Colonic mucosa (tissue), 4 donors: ENCODE measurements at regions not wholly inside any gene's neighbourhood (a gene's known extent, or its start where the extent isn't known, plus 50 kb on each side); places are given as distances from the start of the nearest gene placed in this dataset.

ENCODE experiments used
- DNase-seq: peaks from one replicate; pipeline ENCODE4 v3.0.0-alpha.2; 2020
- H3K27ac ChIP-seq: fragments of 200-600 bp; one replicate; pipeline ENCODE4 v1.8.0; 2021
- H3K27me3 ChIP-seq: fragments of 200-600 bp; one replicate; pipeline ENCODE4 v1.8.0; 2021
- H3K36me3 ChIP-seq: fragments of 200-600 bp; one replicate; pipeline ENCODE4 v1.8.0; 2021
- H3K4me1 ChIP-seq: fragments of 200-600 bp; one replicate; pipeline ENCODE4 v1.8.0; 2021; ENCODE audit warnings: mild to moderate bottlenecking
- H3K4me3 ChIP-seq: fragments of 200-600 bp; one replicate; pipeline ENCODE4 v1.8.0; 2021
- H3K9ac ChIP-seq, 2 donors: one replicate each; pipeline ENCODE4 v1.7.0; 2013; ENCODE audit warnings: control low read depth in 2 of 2, low read depth in 2 of 2, low read length in 2 of 2
- H3K9me3 ChIP-seq: fragments of 200-600 bp; one replicate; pipeline ENCODE4 v1.8.0; 2021
- intact Hi-C: fragments of 100-400 bp; cut with DNase I; formaldehyde crosslinking; loops from one replicate; pipeline ENCODE4 v1.14.1; 2022
- TF ChIP-seq, protein P1 (sequence below): fragments of 200-600 bp; IDR thresholded peaks from one replicate; pipeline ENCODE4 v1.8.0; 2022; ENCODE audit warnings: antibody characterized with exemption, mild to moderate bottlenecking
- donor health status: healthy.
- donor health status: DM: no; HTN: no; CAD: no.
- donor health status: DM: no; HTN: no; CAD: no.

DNA sequence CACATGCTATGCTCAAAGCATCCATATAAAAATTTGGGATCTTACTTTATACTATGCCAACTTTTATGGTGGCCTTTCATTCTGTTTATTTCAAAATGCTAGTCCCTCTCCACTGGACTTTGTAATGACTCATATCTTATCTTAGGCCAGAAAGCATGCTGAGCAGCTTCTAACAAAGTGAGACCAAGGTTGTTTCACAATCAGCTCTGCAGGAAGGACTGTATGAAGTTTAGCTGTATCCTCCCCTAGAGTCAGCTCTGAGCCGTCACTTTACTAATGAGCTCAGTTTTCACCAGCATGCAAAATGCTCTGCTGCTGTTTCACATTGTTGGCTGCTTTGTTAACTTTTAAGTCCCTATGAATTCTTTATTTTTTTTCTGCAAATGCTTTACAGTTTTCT, 1608.8 kb downstream of the OLFM4 start:
- TF ChIP-seq, protein P1, sequence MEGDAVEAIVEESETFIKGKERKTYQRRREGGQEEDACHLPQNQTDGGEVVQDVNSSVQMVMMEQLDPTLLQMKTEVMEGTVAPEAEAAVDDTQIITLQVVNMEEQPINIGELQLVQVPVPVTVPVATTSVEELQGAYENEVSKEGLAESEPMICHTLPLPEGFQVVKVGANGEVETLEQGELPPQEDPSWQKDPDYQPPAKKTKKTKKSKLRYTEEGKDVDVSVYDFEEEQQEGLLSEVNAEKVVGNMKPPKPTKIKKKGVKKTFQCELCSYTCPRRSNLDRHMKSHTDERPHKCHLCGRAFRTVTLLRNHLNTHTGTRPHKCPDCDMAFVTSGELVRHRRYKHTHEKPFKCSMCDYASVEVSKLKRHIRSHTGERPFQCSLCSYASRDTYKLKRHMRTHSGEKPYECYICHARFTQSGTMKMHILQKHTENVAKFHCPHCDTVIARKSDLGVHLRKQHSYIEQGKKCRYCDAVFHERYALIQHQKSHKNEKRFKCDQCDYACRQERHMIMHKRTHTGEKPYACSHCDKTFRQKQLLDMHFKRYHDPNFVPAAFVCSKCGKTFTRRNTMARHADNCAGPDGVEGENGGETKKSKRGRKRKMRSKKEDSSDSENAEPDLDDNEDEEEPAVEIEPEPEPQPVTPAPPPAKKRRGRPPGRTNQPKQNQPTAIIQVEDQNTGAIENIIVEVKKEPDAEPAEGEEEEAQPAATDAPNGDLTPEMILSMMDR = no peak
- no peak for DNase-seq
- no peak overlapping the region for H3K9ac ChIP-seq
- no peaks in the 10 kb centered on the region for H3K4me1 ChIP-seq
- no peaks in the 10 kb centered on the region for H3K36me3 ChIP-seq
- H3K27ac ChIP-seq = no peak overlapping the region
- H3K9me3 ChIP-seq = no peaks in the 10 kb centered on the region
- no peaks in the 10 kb centered on the region for H3K27me3 ChIP-seq
- intact Hi-C loops = no loop called here
- no peak overlapping the region for H3K4me3 ChIP-seq

DNA sequence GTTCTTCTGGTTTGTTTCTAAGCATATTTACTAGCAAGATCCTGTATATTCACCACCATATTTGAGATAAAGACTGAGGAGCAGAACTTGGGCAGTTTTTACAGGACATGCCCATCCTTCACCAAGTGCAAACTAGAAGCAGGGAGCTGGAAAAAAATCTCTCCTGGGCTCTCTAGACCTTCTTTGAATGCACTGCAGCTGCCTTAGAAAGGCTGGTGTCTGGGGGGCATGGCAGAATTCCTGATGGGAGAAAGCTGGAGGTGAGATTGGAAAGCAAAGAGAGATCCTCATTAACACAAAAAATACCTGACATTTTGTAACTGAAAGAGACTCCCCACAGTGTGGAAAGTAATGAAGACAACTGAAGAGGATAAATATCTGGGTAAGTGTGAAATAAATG, 1612.1 kb downstream of the OLFM4 start:
- Histone ChIP-seq H3K9ac (no peak overlapping the region), H3K4me3 (no peak overlapping the region), H3K9me3 (no peaks in the 10 kb centered on the region), H3K36me3 (no peaks in the 10 kb centered on the region), H3K27me3 (no peaks in the 10 kb centered on the region), H3K4me1 (no peaks in the 10 kb centered on the region), H3K27ac (no peak overlapping the region)
- TF ChIP-seq, protein P1 = no peak
- intact Hi-C loops = no loop called here
- DNase-seq = no peak

DNA sequence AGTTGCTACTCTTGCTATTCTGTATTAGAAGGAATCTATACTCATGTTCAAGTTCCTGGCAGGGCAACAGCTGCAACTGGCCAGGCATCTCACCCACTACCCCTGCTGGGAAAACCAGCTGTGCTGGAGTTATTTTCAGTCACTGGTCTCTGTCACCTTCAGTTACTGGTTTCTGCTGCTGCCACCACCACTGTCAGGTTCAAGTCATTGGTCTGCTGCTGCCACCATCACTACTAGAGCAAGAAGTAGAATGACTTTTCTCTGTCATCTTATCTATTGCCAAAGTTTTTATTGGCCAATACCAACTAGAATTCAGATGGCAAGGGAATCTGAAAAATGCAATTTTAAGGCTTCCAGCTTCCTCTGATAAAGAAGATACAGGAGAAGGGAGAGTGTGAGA, 1615.2 kb downstream of the OLFM4 start:
- Histone ChIP-seq H3K9me3 (no peaks in the 10 kb centered on the region), H3K4me3 (no peak overlapping the region), H3K27ac (no peak overlapping the region), H3K9ac (no peak overlapping the region), H3K4me1 (no peaks in the 10 kb centered on the region), H3K36me3 (no peaks in the 10 kb centered on the region), H3K27me3 (no peaks in the 10 kb centered on the region)
- DNase-seq = no peak
- TF ChIP-seq, protein P1 = no peak
- intact Hi-C loops = no loop called here

DNA sequence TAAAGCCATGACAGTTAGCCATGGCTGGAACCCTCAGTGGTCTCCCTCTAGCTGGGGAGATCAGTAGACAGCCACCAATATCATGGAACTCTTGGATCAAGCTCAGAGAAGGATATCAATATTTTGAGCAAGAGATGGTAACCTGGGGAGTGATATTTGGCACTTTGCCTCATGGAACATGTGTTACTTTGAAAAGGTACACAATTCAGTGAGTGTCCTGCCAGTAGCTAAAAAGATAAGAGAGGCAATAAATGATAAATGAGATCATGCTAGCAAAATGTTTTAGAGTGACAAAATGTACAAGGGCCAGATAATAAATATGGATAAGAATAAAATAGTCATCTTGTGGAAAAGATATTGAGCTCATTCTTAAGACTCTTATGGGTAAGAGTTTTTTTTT, 1618.7 kb downstream of the OLFM4 start:
- H3K9ac ChIP-seq = no peak overlapping the region
- no peaks in the 10 kb centered on the region for H3K27me3 ChIP-seq
- no peaks in the 10 kb centered on the region for H3K36me3 ChIP-seq
- TF ChIP-seq, protein P1 = no peak
- intact Hi-C loops = no loop called here
- no peaks in the 10 kb centered on the region for H3K9me3 ChIP-seq
- no peak overlapping the region for H3K4me3 ChIP-seq
- no peaks in the 10 kb centered on the region for H3K4me1 ChIP-seq
- no peak for DNase-seq
- H3K27ac ChIP-seq = no peak overlapping the region

DNA sequence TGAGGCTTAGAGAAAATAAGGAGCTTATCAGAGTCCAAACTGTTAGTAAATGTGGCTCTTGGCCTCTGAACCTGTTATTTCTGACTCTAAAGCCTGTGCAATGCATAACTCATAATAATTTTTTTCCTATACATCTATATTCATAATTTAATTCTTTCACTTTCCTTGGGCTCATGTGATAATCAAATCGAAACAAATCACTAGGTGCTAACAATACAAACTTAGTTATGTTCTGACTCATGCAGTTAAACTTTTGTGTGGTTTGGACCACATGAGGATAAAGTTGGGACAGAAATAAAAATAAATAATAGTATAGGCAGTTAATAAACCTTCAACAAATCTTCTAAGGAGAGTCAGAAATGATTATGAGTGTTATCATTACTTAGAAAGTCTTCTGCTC, 1629.0 kb downstream of the OLFM4 start:
- no peaks in the 10 kb centered on the region for H3K4me1 ChIP-seq
- H3K9me3 ChIP-seq = no peaks in the 10 kb centered on the region
- H3K27ac ChIP-seq = no peak overlapping the region
- no peaks in the 10 kb centered on the region for H3K27me3 ChIP-seq
- TF ChIP-seq, protein P1 = no peak
- H3K4me3 ChIP-seq = no peak overlapping the region
- intact Hi-C loops = no loop called here
- DNase-seq = no peak
- no peaks in the 10 kb centered on the region for H3K36me3 ChIP-seq
- H3K9ac ChIP-seq = no peak overlapping the region

DNA sequence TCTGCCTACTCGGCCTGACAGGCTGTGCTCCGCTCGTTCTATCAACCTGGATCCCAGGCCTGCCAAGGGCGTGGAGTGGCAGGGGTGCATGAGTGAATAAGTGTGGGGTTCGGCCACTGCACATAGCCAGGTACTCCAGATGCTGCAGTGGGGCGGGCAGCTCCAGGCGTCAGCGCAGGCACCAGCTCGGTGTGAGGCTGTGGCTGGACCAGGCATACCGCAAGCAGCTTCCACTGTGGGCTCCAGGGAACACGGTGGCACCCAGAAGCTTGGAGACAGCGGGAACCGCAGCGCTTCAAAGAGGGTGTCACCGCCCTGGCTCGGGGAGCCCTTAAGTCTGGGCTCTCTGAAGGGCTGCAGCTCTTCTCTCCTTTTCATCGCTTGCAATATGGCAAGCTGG, 1630.2 kb downstream of the OLFM4 start:
- no peaks in the 10 kb centered on the region for H3K27me3 ChIP-seq

More for the DNA sequence above, 1630.2 kb downstream of the OLFM4 start:
- Histone ChIP-seq H3K4me3 (no peak overlapping the region), H3K4me1 (no peaks in the 10 kb centered on the region), H3K9me3 (no peaks in the 10 kb centered on the region), H3K27ac (no peak overlapping the region), H3K9ac (no peak overlapping the region), H3K36me3 (no peaks in the 10 kb centered on the region)
- no peak for DNase-seq
- intact Hi-C loops = no loop called here
- TF ChIP-seq, protein P1 = no peak
